TTC549 (cell line): ENCODE measurements at regions not wholly inside any gene's neighbourhood (a gene's known extent, or its start where the extent isn't known, plus 50 kb on each side); places are given as distances from the start of the nearest gene placed in this dataset.

Source experiments
- FAIRE-seq: peaks from 2 replicates; lab custom pipeline; 2012; peaks lifted over from hg19 to GRCh38; lab: Jason Lieb, UNC

- FAIRE-seq = no peak
Observed at GRCh38 chr4:123283371-123283895, 113.2 kb upstream of the SPRY1 start.

- FAIRE-seq = no peak
Observed at GRCh38 chr4:123284168-123284567, 112.4 kb upstream of the SPRY1 start.

GRCh38 chr4:123286903-123287466 is 109.6 kb upstream of the SPRY1 start:
- no peak for FAIRE-seq

GRCh38 chr4:123288309-123289025 is 108.1 kb upstream of the SPRY1 start:
- FAIRE-seq = no peak

GRCh38 chr4:123291329-123291728 is 105.3 kb upstream of the SPRY1 start:
- no peak for FAIRE-seq

GRCh38 chr4:123297836-123298235 is 98.8 kb upstream of the SPRY1 start:
- no peak for FAIRE-seq

GRCh38 chr4:123298261-123298660 is 98.3 kb upstream of the SPRY1 start:
- no peak for FAIRE-seq

- no peak for FAIRE-seq
Observed at GRCh38 chr4:123298801-123299200, 97.8 kb upstream of the SPRY1 start.

GRCh38 chr4:123299212-123299691 is 97.3 kb upstream of the SPRY1 start:
- FAIRE-seq = no peak

GRCh38 chr4:123300222-123301039 is 96.2 kb upstream of the SPRY1 start:
- no peak for FAIRE-seq

- FAIRE-seq = no peak
Observed at GRCh38 chr4:123301923-123302322, 94.7 kb upstream of the SPRY1 start.

GRCh38 chr4:123304151-123304964 is 92.2 kb upstream of the SPRY1 start:
- FAIRE-seq = no peak

GRCh38 chr4:123305736-123306135 is 90.9 kb upstream of the SPRY1 start:
- no peak for FAIRE-seq

- no peak for FAIRE-seq
Observed at GRCh38 chr4:123306769-123307168, 89.8 kb upstream of the SPRY1 start.

GRCh38 chr4:123308667-123309066 is 87.9 kb upstream of the SPRY1 start:
- no peak for FAIRE-seq

- no peak for FAIRE-seq
Observed at GRCh38 chr4:123312116-123312515, 84.5 kb upstream of the SPRY1 start.

- no peak for FAIRE-seq
Observed at GRCh38 chr4:123312951-123313592, 83.5 kb upstream of the SPRY1 start.

GRCh38 chr4:123315617-123316016 is 81.0 kb upstream of the SPRY1 start:
- FAIRE-seq = no peak

- FAIRE-seq = no peak
Observed at GRCh38 chr4:123317211-123317610, 79.4 kb upstream of the SPRY1 start.

GRCh38 chr4:123319639-123320038 is 77.0 kb upstream of the SPRY1 start:
- FAIRE-seq = no peak

- no peak for FAIRE-seq
Observed at GRCh38 chr4:123323998-123324397, 72.6 kb upstream of the SPRY1 start.

- FAIRE-seq = no peak
Observed at GRCh38 chr4:123325241-123325681, 71.3 kb upstream of the SPRY1 start.
